Prostate gland (tissue), 2 donors: ENCODE measurements at regions not wholly inside any gene's neighbourhood (a gene's known extent, or its start where the extent isn't known, plus 50 kb on each side); places are given as distances from the start of the nearest gene placed in this dataset.

Experiments used
- DNase-seq: peaks from one replicate; pipeline ENCODE4 v3.0.0-alpha.2; 2019; ENCODE audit warnings: low spot score
- H3K27ac ChIP-seq, 2 donors: fragments of 200-600 bp; sonication (generic); 2 replicates each; pipeline ENCODE4 v1.5.1; 2017 to 2019
- H3K27me3 ChIP-seq: fragments of 200-600 bp; sonication (generic); replicated peaks from 2 replicates; pipeline ENCODE4 v1.5.1; 2019; ENCODE audit not compliant: insufficient read depth
- H3K36me3 ChIP-seq, 2 donors: fragments of 200-600 bp; sonication (generic); 1 replicate in 1 of 2; 2 replicates in 1 of 2; pipeline versions ENCODE4 v1.5.1 to v1.8.1; 2017 to 2019
- H3K4me1 ChIP-seq: fragments of 200-600 bp; sonication (generic); replicated peaks from 2 replicates; pipeline ENCODE4 v1.5.1; 2019
- H3K4me3 ChIP-seq, 2 donors: fragments of 200-600 bp; sonication (generic); 2 replicates each; pipeline ENCODE4 v1.5.1; 2017 to 2019
- H3K9me3 ChIP-seq: fragments of 200-600 bp; sonication (generic); 2 replicates; pipeline ENCODE4 v1.5.1; 2017
- POLR2A ChIP-seq: fragments of 450-650 bp; IDR thresholded peaks from one replicate; pipeline ENCODE4 v1.6.1; 2016; ENCODE audit warnings: antibody characterized with exemption, mild to moderate bottlenecking
- POLR2AphosphoS5 ChIP-seq: sonication (generic); formaldehyde crosslinking; IDR thresholded peaks from one replicate; pipeline ENCODE4 v1.6.1; 2017; ENCODE audit warnings: antibody characterized with exemption
- WGBS: methylation state at CpG from one replicate; pipeline ENCODE4 v1.1.5; 2018; 5-methylcytosine and 5-hydroxymethylcytosine counted together
- intact Hi-C: fragments of 100-400 bp; cut with DNase I; formaldehyde crosslinking; loops from one replicate; pipeline ENCODE4 v1.14.2; 2022
- TF ChIP-seq, protein P1 (sequence below), 4 experiments: fragments of 200-600 bp in 2 of 4; fragments of 450-650 bp in 2 of 4; sonication (generic) in 2 of 4; IDR thresholded peaks; 1 replicate in 3 of 4; 2 replicates in 1 of 4; pipeline ENCODE4 v1.5.1; 2016 to 2019; ENCODE audit warnings: antibody characterized with exemption in 4 of 4, mild to moderate bottlenecking in 2 of 4, moderate library complexity in 2 of 4

DNA sequence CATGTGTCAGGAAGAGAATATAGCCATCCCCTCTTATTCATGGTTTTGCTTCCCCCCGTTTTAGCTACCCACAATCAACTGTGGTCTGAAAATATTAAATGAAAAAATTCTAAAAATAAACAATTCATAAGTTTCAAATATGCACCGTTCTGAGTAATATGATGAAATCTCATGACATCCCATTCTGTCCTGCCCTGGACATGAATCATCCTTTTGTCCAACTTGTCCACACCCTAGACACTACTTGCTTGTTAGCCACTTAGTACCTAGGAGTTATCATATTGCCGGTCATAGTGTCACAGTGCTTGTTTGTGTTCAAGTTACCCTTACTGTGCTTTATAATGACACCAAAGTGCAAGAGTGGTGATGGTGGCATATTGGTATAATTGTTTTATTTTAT, 113.5 kb downstream of the CAAP1 start:
- TF ChIP-seq POLR2A (no peak), POLR2AphosphoS5 (no peak)
- TF ChIP-seq, protein P1, sequence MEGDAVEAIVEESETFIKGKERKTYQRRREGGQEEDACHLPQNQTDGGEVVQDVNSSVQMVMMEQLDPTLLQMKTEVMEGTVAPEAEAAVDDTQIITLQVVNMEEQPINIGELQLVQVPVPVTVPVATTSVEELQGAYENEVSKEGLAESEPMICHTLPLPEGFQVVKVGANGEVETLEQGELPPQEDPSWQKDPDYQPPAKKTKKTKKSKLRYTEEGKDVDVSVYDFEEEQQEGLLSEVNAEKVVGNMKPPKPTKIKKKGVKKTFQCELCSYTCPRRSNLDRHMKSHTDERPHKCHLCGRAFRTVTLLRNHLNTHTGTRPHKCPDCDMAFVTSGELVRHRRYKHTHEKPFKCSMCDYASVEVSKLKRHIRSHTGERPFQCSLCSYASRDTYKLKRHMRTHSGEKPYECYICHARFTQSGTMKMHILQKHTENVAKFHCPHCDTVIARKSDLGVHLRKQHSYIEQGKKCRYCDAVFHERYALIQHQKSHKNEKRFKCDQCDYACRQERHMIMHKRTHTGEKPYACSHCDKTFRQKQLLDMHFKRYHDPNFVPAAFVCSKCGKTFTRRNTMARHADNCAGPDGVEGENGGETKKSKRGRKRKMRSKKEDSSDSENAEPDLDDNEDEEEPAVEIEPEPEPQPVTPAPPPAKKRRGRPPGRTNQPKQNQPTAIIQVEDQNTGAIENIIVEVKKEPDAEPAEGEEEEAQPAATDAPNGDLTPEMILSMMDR (IDR thresholded peaks at IDR 0.05) = no peak
- no peak for DNase-seq
- WGBS = 90% methylated on average over 3 of the region's 3 CpGs
- H3K27ac ChIP-seq = no peak overlapping the region
- H3K9me3 ChIP-seq = no peaks in the 10 kb centered on the region
- H3K4me1 ChIP-seq = no peaks in the 10 kb centered on the region
- intact Hi-C loops = no loop called here
- H3K4me3 ChIP-seq = no peak overlapping the region
- no peaks in the 10 kb centered on the region for H3K36me3 ChIP-seq
- no peaks in the 10 kb centered on the region for H3K27me3 ChIP-seq

DNA sequence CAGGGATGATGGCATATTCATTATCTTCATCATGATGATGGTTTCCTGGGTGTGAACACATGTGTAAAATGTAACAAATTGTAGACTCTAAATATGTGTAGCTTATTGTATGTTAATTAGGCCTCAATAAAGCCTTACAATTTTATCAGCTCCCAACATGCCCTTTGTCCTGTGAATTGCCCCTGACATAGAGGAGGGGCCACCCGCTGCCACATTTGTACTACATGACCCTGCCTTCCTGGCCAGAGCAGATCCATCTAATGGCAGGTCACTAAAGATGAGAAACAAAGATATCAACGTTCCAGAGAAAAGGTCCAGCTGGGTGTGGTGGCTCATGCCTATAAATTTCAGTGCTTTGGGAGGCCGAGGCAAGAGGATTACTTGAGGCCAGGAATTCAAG, 117.2 kb downstream of the CAAP1 start:
- WGBS = 59% methylated on average over 3 of the region's 3 CpGs

DNA sequence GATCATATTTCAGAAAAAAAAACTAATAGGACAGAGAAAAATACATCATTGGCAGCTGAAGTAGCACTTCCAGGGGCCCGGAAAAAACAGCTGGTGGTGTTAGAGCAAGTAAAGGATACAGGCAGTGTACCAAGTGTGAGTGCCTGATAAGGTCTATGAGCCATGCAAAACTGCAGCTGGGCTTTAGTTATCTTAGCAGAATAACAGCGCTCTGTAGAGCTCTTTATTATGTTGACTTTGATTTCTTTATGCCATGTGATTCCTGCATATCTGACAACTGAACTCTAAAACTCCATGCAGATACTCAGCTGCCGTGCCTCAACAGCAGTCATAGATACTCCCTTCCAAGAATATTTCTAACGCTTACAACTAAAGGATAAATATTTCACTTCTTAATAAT, 119.5 kb downstream of the CAAP1 start:
- TF ChIP-seq POLR2AphosphoS5 (no peak), POLR2A (no peak)
- no peak overlapping the region for H3K4me3 ChIP-seq
- intact Hi-C loops = no loop called here
- H3K27ac ChIP-seq = no peak overlapping the region
- H3K36me3 ChIP-seq = no peaks in the 10 kb centered on the region
- WGBS = 66% methylated on average over 4 of the region's 4 CpGs
- H3K4me1 ChIP-seq = no peaks in the 10 kb centered on the region
- DNase-seq = peak; percentile 7
- no peaks in the 10 kb centered on the region for H3K9me3 ChIP-seq
- no peaks in the 10 kb centered on the region for H3K27me3 ChIP-seq

More for the DNA sequence above, 117.2 kb downstream of the CAAP1 start:
- Histone ChIP-seq H3K27me3 (no peaks in the 10 kb centered on the region), H3K4me1 (no peaks in the 10 kb centered on the region), H3K27ac (no peak overlapping the region), H3K9me3 (no peaks in the 10 kb centered on the region), H3K4me3 (no peak overlapping the region), H3K36me3 (no peaks in the 10 kb centered on the region)
- no peak for DNase-seq
- no peak for TF ChIP-seq POLR2A
- TF ChIP-seq POLR2AphosphoS5 = no peak
- TF ChIP-seq, protein P1 (IDR thresholded peaks at IDR 0.05) = no peak
- intact Hi-C loops = no loop called here

DNA sequence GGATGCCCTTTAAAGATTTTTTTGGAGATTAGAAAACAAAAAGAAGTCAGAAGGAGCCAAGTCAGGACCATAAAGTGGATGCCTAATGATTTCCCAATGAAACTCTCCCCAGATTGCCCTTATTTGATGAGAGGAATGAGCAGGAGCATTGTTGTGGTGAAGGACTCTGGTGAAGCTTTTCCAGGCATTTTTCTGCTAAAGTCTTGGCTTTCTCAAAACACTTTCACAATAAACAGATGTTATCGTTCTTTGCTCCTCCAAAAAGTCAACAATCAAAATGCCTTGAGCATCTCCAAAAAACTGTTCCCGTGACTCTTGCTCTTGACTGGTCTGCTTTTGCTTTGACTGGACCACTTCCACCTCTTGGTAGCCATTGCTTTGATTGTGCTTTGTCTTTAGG, 121.8 kb downstream of the CAAP1 start:
- H3K36me3 ChIP-seq = no peaks in the 10 kb centered on the region
- intact Hi-C loops = no loop called here
- no peaks in the 10 kb centered on the region for H3K9me3 ChIP-seq
- H3K27ac ChIP-seq = no peak overlapping the region
- DNase-seq = no peak
- 36% methylated on average over 2 of the region's 2 CpGs for WGBS
- H3K27me3 ChIP-seq = no peaks in the 10 kb centered on the region
- H3K4me1 ChIP-seq = no peaks in the 10 kb centered on the region
- no peak overlapping the region for H3K4me3 ChIP-seq
- TF ChIP-seq POLR2A = no peak
- no peak for TF ChIP-seq POLR2AphosphoS5
- TF ChIP-seq, protein P1 (IDR thresholded peaks at IDR 0.05) = no peak

DNA sequence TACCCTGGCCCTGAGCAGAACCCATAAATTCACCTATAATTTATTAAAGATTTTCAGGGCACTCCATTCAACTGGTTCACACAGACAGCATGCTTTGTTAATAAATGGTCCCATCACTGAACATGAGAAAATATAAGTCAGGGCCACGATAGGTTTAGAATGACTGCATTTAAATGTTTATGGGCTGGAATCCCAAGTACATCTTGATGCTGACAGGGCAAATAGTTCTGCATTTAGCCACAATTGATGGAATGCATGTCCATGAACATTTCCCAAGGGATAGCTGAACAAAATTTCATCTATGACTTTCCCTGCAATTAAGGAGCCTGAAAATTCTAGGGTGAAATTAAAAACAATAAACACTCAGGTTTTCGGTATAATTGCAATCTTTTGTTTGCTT, 124.5 kb downstream of the CAAP1 start:
- intact Hi-C loops = no loop called here

More for the DNA sequence above, 124.5 kb downstream of the CAAP1 start:
- Histone ChIP-seq H3K4me3 (no peak overlapping the region), H3K36me3 (no peaks in the 10 kb centered on the region), H3K4me1 (no peaks in the 10 kb centered on the region), H3K27ac (no peak overlapping the region), H3K27me3 (no peaks in the 10 kb centered on the region), H3K9me3 (no peaks in the 10 kb centered on the region)
- no peak for DNase-seq
- 68% methylated on average over 2 of the region's 2 CpGs for whole genome bisulfite sequencing
- TF ChIP-seq POLR2A (no peak), POLR2AphosphoS5 (no peak)
- TF ChIP-seq, protein P1 (IDR thresholded peaks at IDR 0.05) = no peak
